ENCODE measurements at regions not wholly inside any gene's neighbourhood (a gene's known extent, or its start where the extent isn't known, plus 50 kb on each side); places are given as distances from the start of the nearest gene placed in this dataset.

- no peak for DNase-seq
Observed at GRCh38 chrX:155679715-155680114, 67.0 kb upstream of the TMLHE start.

GRCh38 chrX:155673338-155673737 lies 60.6 kb upstream of the TMLHE start:
- no peak for DNase-seq

GRCh38 chrX:155666741-155667140 lies 54.0 kb upstream of the TMLHE start:
- no peak for DNase-seq

All from NCI-H226 (cell line).